ENCODE measurements at regions not wholly inside any gene's neighbourhood (a gene's known extent, or its start where the extent isn't known, plus 50 kb on each side); places are given as distances from the start of the nearest gene placed in this dataset.
A peak's percentile ranks its signal among the peaks of the same experiment; 100 is the strongest.

DNA sequence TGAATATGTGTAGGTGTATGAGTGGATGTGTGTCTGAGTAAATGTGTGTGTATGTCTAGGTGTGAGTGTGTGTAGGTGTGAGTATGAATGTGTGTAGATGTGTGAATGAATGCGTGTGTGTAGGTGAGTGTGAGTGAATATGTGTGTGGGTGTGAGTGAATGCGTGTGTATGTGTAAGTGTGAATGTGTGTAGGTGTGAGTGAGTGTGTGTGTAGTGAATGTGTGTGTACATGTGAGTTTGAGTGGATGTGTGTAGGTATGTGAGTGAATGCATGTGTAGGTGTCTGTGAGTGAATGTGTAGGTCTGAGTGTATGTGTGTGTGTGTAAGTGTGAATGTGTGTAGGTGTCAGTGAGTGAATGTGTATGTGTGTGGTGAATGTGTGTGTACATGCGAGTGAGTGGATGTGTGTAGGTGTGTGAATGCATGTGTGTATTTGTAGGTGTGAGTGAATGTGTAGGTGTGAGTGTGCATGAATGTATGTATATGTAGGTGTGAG lies 201.0 kb upstream of the ZNF536 start:
- CTCF ChIA-PET = no interaction called here
- H3K9me3 ChIP-seq = no peaks in the 10 kb centered on the region; the same call in 1 of the 3 replicates
- H3K27ac ChIP-seq = no peak overlapping the region
- POLR2A ChIA-PET = no interaction called here
- ATAC-seq = no peak
- no peak overlapping the region for H3K4me2 ChIP-seq
- no peak for DNase-seq (ENCODE audit: low read depth in 1 of 2, low spot score in 1 of 2)
- H3K4me3 ChIP-seq = no peak overlapping the region
- WGBS (ENCODE audit: missing lambda C conversion rate) = 42% methylated on average over 3 of the region's 3 CpGs
- FAIRE-seq = peak; percentile 72
- no peak for TF ChIP-seq BHLHE40 (IDR thresholded peaks at IDR 0.05; ENCODE audit: low read depth, low read length)
- TF ChIP-seq MYC (IDR thresholded peaks at IDR 0.05; ENCODE audit: borderline replicate concordance, low read length) = no peak
- TF ChIP-seq ZNF302 (CRISPR knock-in tag; IDR thresholded peaks at IDR 0.05) = no peak
- TF ChIP-seq CHD2 (IDR thresholded peaks at IDR 0.05; ENCODE audit: low read length, partially characterized antibody) = no peak
- TF ChIP-seq KDM1A (IDR thresholded peaks at IDR 0.05; ENCODE audit: low read depth) = no peak
- TF ChIP-seq FOSB (CRISPR knock-in tag; IDR thresholded peaks at IDR 0.05) = no peak
- no peak for TF ChIP-seq RFX5 (IDR thresholded peaks at IDR 0.05)
- TF ChIP-seq, protein P1, sequence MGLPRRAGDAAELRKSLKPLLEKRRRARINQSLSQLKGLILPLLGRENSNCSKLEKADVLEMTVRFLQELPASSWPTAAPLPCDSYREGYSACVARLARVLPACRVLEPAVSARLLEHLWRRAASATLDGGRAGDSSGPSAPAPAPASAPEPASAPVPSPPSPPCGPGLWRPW (IDR thresholded peaks at IDR 0.05) = no peak
- TF ChIP-seq POLR2A (IDR thresholded peaks at IDR 0.05; ENCODE audit: low read length) = no peak
- TF ChIP-seq SREBF2 (IDR thresholded peaks at IDR 0.05) = no peak
- TF ChIP-seq ZC3H11A (IDR thresholded peaks at IDR 0.05) = no peak
- TF ChIP-seq, protein P2, sequence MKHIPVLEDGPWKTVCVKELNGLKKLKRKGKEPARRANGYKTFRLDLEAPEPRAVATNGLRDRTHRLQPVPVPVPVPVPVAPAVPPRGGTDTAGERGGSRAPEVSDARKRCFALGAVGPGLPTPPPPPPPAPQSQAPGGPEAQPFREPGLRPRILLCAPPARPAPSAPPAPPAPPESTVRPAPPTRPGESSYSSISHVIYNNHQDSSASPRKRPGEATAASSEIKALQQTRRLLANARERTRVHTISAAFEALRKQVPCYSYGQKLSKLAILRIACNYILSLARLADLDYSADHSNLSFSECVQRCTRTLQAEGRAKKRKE (CRISPR knock-in tag; IDR thresholded peaks at IDR 0.05; ENCODE audit: low read depth) = no peak
- no peak for TF ChIP-seq ZSCAN20 (CRISPR knock-in tag; IDR thresholded peaks at IDR 0.05)
- no peak for TF ChIP-seq ESRRA (IDR thresholded peaks at IDR 0.05; ENCODE audit: borderline replicate concordance, low read length)
- TF ChIP-seq JUNB (IDR thresholded peaks at IDR 0.05) = no peak
- no peak for TF ChIP-seq JUN (IDR thresholded peaks at IDR 0.05)
- no peaks in the 10 kb centered on the region for H3K4me1 ChIP-seq

DNA sequence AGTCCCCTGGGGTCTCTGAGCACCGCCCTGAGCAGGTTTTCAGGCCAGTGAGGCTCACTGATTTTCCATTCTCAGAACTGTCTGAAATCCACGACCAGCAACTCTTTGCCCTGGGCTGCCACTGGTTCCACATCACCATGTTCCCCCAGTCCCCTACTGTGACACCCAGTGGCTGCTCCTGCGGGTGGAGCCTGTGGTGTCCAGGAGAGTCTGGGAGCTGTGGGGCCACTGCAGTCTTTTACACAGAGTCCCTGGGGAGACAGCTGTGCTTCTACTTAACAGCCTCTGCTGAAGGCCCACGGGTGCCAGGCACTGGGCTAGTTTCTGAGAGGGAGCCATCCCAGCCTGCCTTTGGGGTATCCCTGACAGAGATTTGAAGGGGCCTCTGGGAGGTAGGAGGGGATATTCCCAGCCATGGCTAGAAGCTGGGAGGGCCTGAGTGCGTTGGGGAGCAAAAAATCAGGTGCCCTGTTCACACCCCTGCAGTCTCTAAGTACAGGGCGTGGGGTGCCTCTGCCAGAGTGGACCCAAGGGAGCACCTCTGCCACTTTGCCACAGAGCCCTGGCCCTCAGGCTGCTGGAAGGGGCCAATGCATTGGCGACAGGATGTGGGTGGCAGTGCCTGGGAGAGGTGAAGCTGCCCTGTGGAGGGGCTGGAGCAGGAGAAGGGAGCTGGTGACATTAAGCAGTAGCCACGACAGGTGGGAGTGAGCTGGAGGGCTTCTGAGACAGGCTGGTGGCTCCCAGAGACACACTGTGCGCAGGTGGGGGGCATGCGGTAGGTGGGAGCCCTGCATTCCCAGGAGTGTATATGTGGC lies 200.2 kb upstream of the ZNF536 start:
- DNase-seq (ENCODE audit: low read depth in 1 of 2, low spot score in 1 of 2) (no peak), FAIRE-seq (no peak), ATAC-seq (peak in 1 of 2 experiments; percentile 17; a peak in 2 of 6 replicates)
- 15% methylated on average over 10 of the region's 10 CpGs for WGBS (ENCODE audit: missing lambda C conversion rate)
- H3K9me3 ChIP-seq = no peaks in the 10 kb centered on the region; the same call in 1 of the 3 replicates
- TF ChIP-seq ZFP36 (IDR thresholded peaks at IDR 0.05; ENCODE audit: borderline replicate concordance, partially characterized antibody) (no peak), HEYL (CRISPR knock-in tag; IDR thresholded peaks at IDR 0.05) (no peak), ZC3H11A (IDR thresholded peaks at IDR 0.05) (no peak), MYC (IDR thresholded peaks at IDR 0.05; ENCODE audit: borderline replicate concordance, low read length) (no peak), RCOR1 (IDR thresholded peaks at IDR 0.05; ENCODE audit: low read depth, low read length) (no peak), NFE2L2 (conservative IDR thresholded peaks at IDR 0.05; ENCODE audit: low read length) (no peak), RAD21 (conservative IDR thresholded peaks at IDR 0.05 in 1 of 2, IDR thresholded peaks at IDR 0.05 in 1 of 2) (no peak), CBX2 (IDR thresholded peaks at IDR 0.05; ENCODE audit: borderline replicate concordance, low read depth) (no peak), ESRRA (IDR thresholded peaks at IDR 0.05; ENCODE audit: borderline replicate concordance, low read length) (no peak)
- TF ChIP-seq, protein P3, sequence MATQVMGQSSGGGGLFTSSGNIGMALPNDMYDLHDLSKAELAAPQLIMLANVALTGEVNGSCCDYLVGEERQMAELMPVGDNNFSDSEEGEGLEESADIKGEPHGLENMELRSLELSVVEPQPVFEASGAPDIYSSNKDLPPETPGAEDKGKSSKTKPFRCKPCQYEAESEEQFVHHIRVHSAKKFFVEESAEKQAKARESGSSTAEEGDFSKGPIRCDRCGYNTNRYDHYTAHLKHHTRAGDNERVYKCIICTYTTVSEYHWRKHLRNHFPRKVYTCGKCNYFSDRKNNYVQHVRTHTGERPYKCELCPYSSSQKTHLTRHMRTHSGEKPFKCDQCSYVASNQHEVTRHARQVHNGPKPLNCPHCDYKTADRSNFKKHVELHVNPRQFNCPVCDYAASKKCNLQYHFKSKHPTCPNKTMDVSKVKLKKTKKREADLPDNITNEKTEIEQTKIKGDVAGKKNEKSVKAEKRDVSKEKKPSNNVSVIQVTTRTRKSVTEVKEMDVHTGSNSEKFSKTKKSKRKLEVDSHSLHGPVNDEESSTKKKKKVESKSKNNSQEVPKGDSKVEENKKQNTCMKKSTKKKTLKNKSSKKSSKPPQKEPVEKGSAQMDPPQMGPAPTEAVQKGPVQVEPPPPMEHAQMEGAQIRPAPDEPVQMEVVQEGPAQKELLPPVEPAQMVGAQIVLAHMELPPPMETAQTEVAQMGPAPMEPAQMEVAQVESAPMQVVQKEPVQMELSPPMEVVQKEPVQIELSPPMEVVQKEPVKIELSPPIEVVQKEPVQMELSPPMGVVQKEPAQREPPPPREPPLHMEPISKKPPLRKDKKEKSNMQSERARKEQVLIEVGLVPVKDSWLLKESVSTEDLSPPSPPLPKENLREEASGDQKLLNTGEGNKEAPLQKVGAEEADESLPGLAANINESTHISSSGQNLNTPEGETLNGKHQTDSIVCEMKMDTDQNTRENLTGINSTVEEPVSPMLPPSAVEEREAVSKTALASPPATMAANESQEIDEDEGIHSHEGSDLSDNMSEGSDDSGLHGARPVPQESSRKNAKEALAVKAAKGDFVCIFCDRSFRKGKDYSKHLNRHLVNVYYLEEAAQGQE (IDR thresholded peaks at IDR 0.05) = no peak
- no peak overlapping the region for H3K27ac ChIP-seq
- no peak overlapping the region for H3K4me2 ChIP-seq
- H3K4me3 ChIP-seq = no peak overlapping the region
- no peaks in the 10 kb centered on the region for H3K4me1 ChIP-seq
- CTCF ChIA-PET = no interaction called here
- POLR2A ChIA-PET = no interaction called here

All from A549 (cell line).